GM23248 (cell line): ENCODE measurements at regions not wholly inside any gene's neighbourhood (a gene's known extent, or its start where the extent isn't known, plus 50 kb on each side); places are given as distances from the start of the nearest gene placed in this dataset.

Experiments
- EZH2 ChIP-seq: fragments of 200-600 bp; sonication (generic); IDR thresholded peaks from 2 replicates; pipeline ENCODE4 v1.6.1; 2018; ENCODE audit warnings: antibody characterized with exemption, mild to moderate bottlenecking; ENCODE audit not compliant: insufficient read depth, poor library complexity, severe bottlenecking
- EZH2phosphoT487 ChIP-seq: fragments of 200-600 bp; sonication (generic); IDR thresholded peaks from 2 replicates; pipeline ENCODE4 v1.6.1; 2018; ENCODE audit warnings: antibody characterized with exemption, moderate library complexity, mild to moderate bottlenecking, low read depth; ENCODE audit not compliant: insufficient read depth

GRCh38 chrX:10743476-10743875 is 123.1 kb upstream of the MID1 start:
- TF ChIP-seq EZH2phosphoT487 (no peak), EZH2 (no peak)
